DMS53 treated with DMSO at 0.1 percent for 48 hours (cell line): ENCODE measurements at regions not wholly inside any gene's neighbourhood (a gene's known extent, or its start where the extent isn't known, plus 50 kb on each side); places are given as distances from the start of the nearest gene placed in this dataset.
"Not testable (repeated sequence)": the region's sequence is repeated elsewhere in the genome, so short reads cannot be mapped to it uniquely, and the experiment has no call there.

Experiments
- DNase-seq: peaks from one replicate; lab custom pipeline; 2025; ENCODE audit not compliant: unreplicated experiment; lab: John Stamatoyannopoulos, UW

- no peak for DNase-seq
Observed at GRCh38 chr15:70376929-70377691, 279.4 kb upstream of the TLE3 start.

GRCh38 chr15:70376031-70376928 is 278.6 kb upstream of the TLE3 start:
- DNase-seq, result no peak

- no peak for DNase-seq
Observed at GRCh38 chr15:70375586-70375985, 277.9 kb upstream of the TLE3 start.

- no peak for DNase-seq
Observed at GRCh38 chr15:70375006-70375431, 277.3 kb upstream of the TLE3 start.

GRCh38 chr15:70374096-70374495 is 276.4 kb upstream of the TLE3 start:
- DNase-seq, result no peak

- not testable (repeated sequence) for DNase-seq
Observed at GRCh38 chr15:70373439-70373838, 275.7 kb upstream of the TLE3 start.

GRCh38 chr15:70367913-70368705 is 270.4 kb upstream of the TLE3 start:
- DNase-seq, result peak; percentile 34

GRCh38 chr15:70364023-70364422 is 266.3 kb upstream of the TLE3 start:
- DNase-seq, result not testable (repeated sequence)

- DNase-seq, result peak; percentile 24
Observed at GRCh38 chr15:70362886-70363285, 265.2 kb upstream of the TLE3 start.

- DNase-seq, result no peak
Observed at GRCh38 chr15:70362350-70362749, 264.6 kb upstream of the TLE3 start.

GRCh38 chr15:70361891-70362290 is 264.2 kb upstream of the TLE3 start:
- no peak for DNase-seq

- DNase-seq, result no peak
Observed at GRCh38 chr15:70361106-70361505, 263.4 kb upstream of the TLE3 start.

GRCh38 chr15:70358871-70359647 is 261.3 kb upstream of the TLE3 start:
- no peak for DNase-seq

GRCh38 chr15:70358011-70358819 is 260.5 kb upstream of the TLE3 start:
- DNase-seq, result no peak

- no peak for DNase-seq
Observed at GRCh38 chr15:70357453-70357852, 259.7 kb upstream of the TLE3 start.

- no peak for DNase-seq
Observed at GRCh38 chr15:70356919-70357318, 259.2 kb upstream of the TLE3 start.

- DNase-seq, result no peak
Observed at GRCh38 chr15:70356062-70356860, 258.5 kb upstream of the TLE3 start.

- no peak for DNase-seq
Observed at GRCh38 chr15:70355275-70355795, 257.6 kb upstream of the TLE3 start.
